Caco-2 (cell line): ENCODE measurements at regions not wholly inside any gene's neighbourhood (a gene's known extent, or its start where the extent isn't known, plus 50 kb on each side); places are given as distances from the start of the nearest gene placed in this dataset.

Experiments
- BruUV-seq: library from RNA; stranded (reverse); fragments of 400-500 nt; replicated peaks from 2 replicates; lab custom pipeline; 2021; lab: Mats Ljungman, UMichigan
- CTCF ChIA-PET: fragments of 300-600 bp; sonication (Branson Sonifier 250); formaldehyde crosslinking; loops from one replicate; lab custom pipeline; 2022; ENCODE audit warnings: antibody characterized with exemption; lab: Charles Lee
- POLR2A ChIA-PET: fragments of 300-600 bp; sonication (Branson Sonifier 250); formaldehyde crosslinking; loops from one replicate; lab custom pipeline; 2022; ENCODE audit warnings: antibody characterized with exemption; lab: Charles Lee
- DNase-seq, 2 experiments: peaks; one replicate each; pipeline versions ENCODE4 v3.0.0 to v3.0.0-alpha.2; 2020 to 2022
- H3K27me3 ChIP-seq: replicated peaks from 2 replicates; pipeline ENCODE4 v1.6.0; 2011; ENCODE audit warnings: low read length; ENCODE audit not compliant: control insufficient read depth, insufficient read depth
- H3K36me3 ChIP-seq: 2 replicates; pipeline ENCODE4 v1.5.1; 2011; ENCODE audit warnings: low read length; ENCODE audit not compliant: control insufficient read depth, insufficient read depth
- H3K4me1 ChIP-seq: fragments of 250-450 bp; sonication (Bioruptor Pico); 2 replicates; pipeline ENCODE4 v1.5.1; 2020; ENCODE audit warnings: mild to moderate bottlenecking
- H3K4me3 ChIP-seq: 2 replicates; pipeline ENCODE4 v1.5.1; 2011; ENCODE audit warnings: low read depth, mild to moderate bottlenecking, control low read depth, low read length
- H3K9me3 ChIP-seq: fragments of 250-450 bp; sonication (Bioruptor Pico); 2 replicates; pipeline ENCODE4 v1.5.1; 2020; ENCODE audit warnings: mild to moderate bottlenecking, moderate library complexity
- H3K27ac Mint-ChIP-seq: one replicate; pipeline ENCODE4 v1.8.0; 2022; ENCODE audit warnings: mixed read lengths; ENCODE audit not compliant: unreplicated experiment
- H3K27me3 Mint-ChIP-seq: one replicate; pipeline ENCODE4 v1.8.0; 2022; ENCODE audit warnings: mixed read lengths; ENCODE audit not compliant: insufficient read depth, unreplicated experiment
- H3K36me3 Mint-ChIP-seq: one replicate; pipeline ENCODE4 v1.8.0; 2022; ENCODE audit warnings: mild to moderate bottlenecking, mixed read lengths; ENCODE audit not compliant: insufficient read depth, unreplicated experiment
- H3K4me1 Mint-ChIP-seq: one replicate; pipeline ENCODE4 v1.8.0; 2022; ENCODE audit warnings: low read depth, mixed read lengths; ENCODE audit not compliant: unreplicated experiment
- H3K4me3 Mint-ChIP-seq: one replicate; pipeline ENCODE4 v1.8.0; 2022; ENCODE audit warnings: mild to moderate bottlenecking, moderate library complexity, mixed read lengths; ENCODE audit not compliant: unreplicated experiment
- H3K9me3 Mint-ChIP-seq: one replicate; pipeline ENCODE4 v1.8.0; 2022; ENCODE audit warnings: mixed read lengths; ENCODE audit not compliant: unreplicated experiment
- CTCF ChIP-seq, 2 experiments: fragments of 200-600 bp in 1 of 2; IDR thresholded peaks; 1 replicate in 1 of 2; 2 replicates in 1 of 2; pipeline versions ENCODE4 v1.5.1 to v1.8.0; 2011 to 2022; ENCODE audit warnings: antibody characterized with exemption in 1 of 2, control low read depth in 1 of 2, inconsistent platforms in 1 of 2, low read depth in 1 of 2, low read length in 1 of 2, mild to moderate bottlenecking in 1 of 2, moderate library complexity in 1 of 2; ENCODE audit not compliant: insufficient read depth in 1 of 2, severe bottlenecking in 1 of 2, unreplicated experiment in 1 of 2
- intact Hi-C: fragments of 100-400 bp; cut with micrococcal nuclease; formaldehyde crosslinking; loops from one replicate; pipeline ENCODE4 v1.10.0; 2022; ENCODE audit not compliant: unreplicated experiment

GRCh38 chr6:66849843-66850242 lies 1142.8 kb upstream of the EYS start:
- TF ChIP-seq CTCF (IDR thresholded peaks at IDR 0.05; ENCODE audit: insufficient read depth in 1 of 2, low read depth in 1 of 2, low read length in 1 of 2, severe bottlenecking in 1 of 2, unreplicated experiment in 1 of 2): no peak
- no peak overlapping the region for H3K4me3 Mint-ChIP-seq
- H3K4me1 ChIP-seq: no peaks in the 10 kb centered on the region
- BruUV-seq: no TSS peak
- no peaks in the 10 kb centered on the region for H3K36me3 Mint-ChIP-seq
- H3K27ac Mint-ChIP-seq: no peak overlapping the region
- no peaks in the 10 kb centered on the region for H3K9me3 ChIP-seq
- ChIA-PET CTCF (no interaction called here), POLR2A (no interaction called here)
- H3K4me1 Mint-ChIP-seq: peaks cover 7% of the 10 kb centered on the region
- H3K9me3 Mint-ChIP-seq: no peaks in the 10 kb centered on the region
- no peaks in the 10 kb centered on the region for H3K36me3 ChIP-seq
- no peak overlapping the region for H3K4me3 ChIP-seq
- no peak for DNase-seq
- no peaks in the 10 kb centered on the region for H3K27me3 Mint-ChIP-seq
- no peaks in the 10 kb centered on the region for H3K27me3 ChIP-seq
- intact Hi-C loops: no loop called here

GRCh38 chr6:66848244-66848953 lies 1141.4 kb upstream of the EYS start:
- peaks cover 7% of the 10 kb centered on the region for H3K4me1 Mint-ChIP-seq
- no peaks in the 10 kb centered on the region for H3K36me3 Mint-ChIP-seq
- no peak overlapping the region for H3K4me3 Mint-ChIP-seq
- TF ChIP-seq CTCF (IDR thresholded peaks at IDR 0.05; ENCODE audit: insufficient read depth in 1 of 2, low read depth in 1 of 2, low read length in 1 of 2, severe bottlenecking in 1 of 2, unreplicated experiment in 1 of 2): no peak
- no peaks in the 10 kb centered on the region for H3K9me3 ChIP-seq
- ChIA-PET CTCF (no interaction called here), POLR2A (no interaction called here)
- intact Hi-C loops: no loop called here
- no peak overlapping the region for H3K27ac Mint-ChIP-seq
- no peaks in the 10 kb centered on the region for H3K27me3 ChIP-seq
- no peaks in the 10 kb centered on the region for H3K27me3 Mint-ChIP-seq
- no TSS peak for BruUV-seq
- no peak for DNase-seq
- no peaks in the 10 kb centered on the region for H3K9me3 Mint-ChIP-seq
- no peak overlapping the region for H3K4me3 ChIP-seq
- no peaks in the 10 kb centered on the region for H3K4me1 ChIP-seq
- H3K36me3 ChIP-seq: no peaks in the 10 kb centered on the region

- H3K27me3 Mint-ChIP-seq: no peaks in the 10 kb centered on the region
- no peaks in the 10 kb centered on the region for H3K4me1 Mint-ChIP-seq
- H3K27ac Mint-ChIP-seq: no peak overlapping the region
- no peaks in the 10 kb centered on the region for H3K36me3 ChIP-seq
- BruUV-seq: no TSS peak
- no peak overlapping the region for H3K4me3 ChIP-seq
- no peak overlapping the region for H3K4me3 Mint-ChIP-seq
- H3K27me3 ChIP-seq: no peaks in the 10 kb centered on the region
- ChIA-PET CTCF (no interaction called here), POLR2A (no interaction called here)
- H3K9me3 ChIP-seq: no peaks in the 10 kb centered on the region
- H3K9me3 Mint-ChIP-seq: no peaks in the 10 kb centered on the region
- TF ChIP-seq CTCF (IDR thresholded peaks at IDR 0.05; ENCODE audit: insufficient read depth in 1 of 2, low read depth in 1 of 2, low read length in 1 of 2, severe bottlenecking in 1 of 2, unreplicated experiment in 1 of 2): no peak
- intact Hi-C loops: no loop called here
- no peaks in the 10 kb centered on the region for H3K4me1 ChIP-seq
- H3K36me3 Mint-ChIP-seq: no peaks in the 10 kb centered on the region
- DNase-seq: no peak
These were observed 1131.7 kb upstream of the EYS start for GRCh38 chr6:66838764-66839163.
